CD4-positive, alpha-beta T cell (primary cell): ENCODE measurements at regions not wholly inside any gene's neighbourhood (a gene's known extent, or its start where the extent isn't known, plus 50 kb on each side); places are given as distances from the start of the nearest gene placed in this dataset.

Source experiments
- ATAC-seq: fragments of 200-7000 bp; cut with Tn5 transposase; one replicate; pipeline ENCODE4 v1.10.0; 2022; ENCODE audit warnings: mild to moderate bottlenecking; ENCODE audit not compliant: poor library complexity
- CTCF ChIA-PET: fragments of 350-600 bp; sonication (Branson Sonifier 250); formaldehyde crosslinking; loops from one replicate; lab custom pipeline; 2021; ENCODE audit warnings: antibody characterized with exemption, inconsistent platforms; lab: Charles Lee
- POLR2A ChIA-PET: fragments of 350-600 bp; sonication (Branson Sonifier 250); formaldehyde crosslinking; loops from one replicate; lab custom pipeline; 2021; ENCODE audit warnings: antibody characterized with exemption, inconsistent platforms; lab: Charles Lee
- DNase-seq, 14 experiments: peaks; one replicate each; pipeline ENCODE4 v3.0.0-alpha.2; 2013 to 2020; ENCODE audit warnings: mixed read lengths in 2 of 14
- H3K27ac ChIP-seq, 2 donors: one replicate each; pipeline versions ENCODE4 v1.5.1 to v1.7.0; 2013; ENCODE audit warnings: low read length in 2 of 2, low read depth in 1 of 2, mild to moderate bottlenecking in 1 of 2
- H3K27me3 ChIP-seq, 2 experiments: 1 replicate in 1 of 2; 2 replicates in 1 of 2; pipeline versions ENCODE4 v1.6.1 to v1.7.0; 2013; ENCODE audit warnings: low read length in 2 of 2, control low read depth in 1 of 2, mild to moderate bottlenecking in 1 of 2, moderate library complexity in 1 of 2; ENCODE audit not compliant: insufficient read depth in 2 of 2, control insufficient read depth in 1 of 2
- H3K36me3 ChIP-seq: one replicate; pipeline ENCODE4 v1.6.1; 2013; ENCODE audit warnings: low read length, control low read depth; ENCODE audit not compliant: insufficient read depth
- H3K4me1 ChIP-seq: one replicate; pipeline ENCODE4 v1.6.1; 2013; ENCODE audit warnings: low read length, control low read depth; ENCODE audit not compliant: insufficient read depth
- H3K4me3 ChIP-seq: one replicate; pipeline ENCODE4 v1.5.1; 2013; ENCODE audit warnings: mild to moderate bottlenecking, low read length, moderate library complexity
- H3K9me3 ChIP-seq, 2 experiments: 1 replicate in 1 of 2; 2 replicates in 1 of 2; pipeline versions ENCODE4 v1.6.1 to v1.7.0; 2013; ENCODE audit warnings: low read length in 2 of 2, mild to moderate bottlenecking in 2 of 2, control low read depth in 1 of 2, moderate library complexity in 1 of 2; ENCODE audit not compliant: control insufficient read depth in 1 of 2, insufficient read depth in 1 of 2
- H3K27ac Mint-ChIP-seq: one replicate; pipeline ENCODE4 v1.8.0; 2020; ENCODE audit warnings: mixed read lengths
- H3K27me3 Mint-ChIP-seq: one replicate; pipeline ENCODE4 v1.8.0; 2021; ENCODE audit warnings: mixed read lengths
- H3K36me3 Mint-ChIP-seq: one replicate; pipeline ENCODE4 v1.8.0; 2021; ENCODE audit warnings: low read depth, mixed read lengths
- H3K4me1 Mint-ChIP-seq: one replicate; pipeline ENCODE4 v1.8.0; 2021; ENCODE audit warnings: low read depth, mixed read lengths
- H3K4me3 Mint-ChIP-seq: one replicate; pipeline ENCODE4 v1.8.0; 2020; ENCODE audit warnings: mild to moderate bottlenecking, mixed read lengths
- H3K9me3 Mint-ChIP-seq: one replicate; pipeline ENCODE4 v1.8.0; 2020; ENCODE audit warnings: mixed read lengths
- CTCF ChIP-seq: fragments of 200-600 bp; IDR thresholded peaks from one replicate; pipeline ENCODE4 v1.8.0; 2022; ENCODE audit warnings: antibody characterized with exemption, mild to moderate bottlenecking
- intact Hi-C, 2 experiments: fragments of 100-400 bp; cut with DNase I in 1 of 2; cut with micrococcal nuclease in 1 of 2; formaldehyde crosslinking; loops; one replicate each; pipeline versions ENCODE4 v1.15.1 to v1.9.0; 2023 to 2025; cut with DNase I, micrococcal nuclease

- no peak overlapping the region for H3K27ac ChIP-seq
- no peaks in the 10 kb centered on the region for H3K4me1 ChIP-seq
- POLR2A ChIA-PET: no interaction called here
- CTCF ChIA-PET: no interaction called here
- Mint-ChIP-seq H3K4me3 (no peak overlapping the region), H3K27me3 (no peaks in the 10 kb centered on the region), H3K27ac (no peak overlapping the region), H3K4me1 (no peaks in the 10 kb centered on the region), H3K36me3 (no peaks in the 10 kb centered on the region), H3K9me3 (no peaks in the 10 kb centered on the region)
- TF ChIP-seq CTCF: no peak
- H3K9me3 ChIP-seq: no peaks in the 10 kb centered on the region
- intact Hi-C loops: no loop called here
- no peak for ATAC-seq
- H3K27me3 ChIP-seq: no peaks in the 10 kb centered on the region
- H3K36me3 ChIP-seq: no peaks in the 10 kb centered on the region
- H3K4me3 ChIP-seq: no peak overlapping the region
- DNase-seq: no peak
These were observed 322.3 kb upstream of the ARID1B start for GRCh38 chr6:156454867-156455266.

GRCh38 chr6:156451726-156452125 lies 325.5 kb upstream of the ARID1B start:
- H3K9me3 ChIP-seq: no peaks in the 10 kb centered on the region
- H3K27me3 Mint-ChIP-seq: no peaks in the 10 kb centered on the region
- no peaks in the 10 kb centered on the region for H3K27me3 ChIP-seq
- H3K4me1 Mint-ChIP-seq: no peaks in the 10 kb centered on the region
- ChIA-PET POLR2A (no interaction called here), CTCF (no interaction called here)
- no peak for TF ChIP-seq CTCF
- intact Hi-C loops: no loop called here
- H3K36me3 ChIP-seq: no peaks in the 10 kb centered on the region
- H3K4me3 Mint-ChIP-seq: no peak overlapping the region
- no peak for DNase-seq
- ATAC-seq: no peak
- H3K4me1 ChIP-seq: no peaks in the 10 kb centered on the region
- no peaks in the 10 kb centered on the region for H3K9me3 Mint-ChIP-seq
- H3K36me3 Mint-ChIP-seq: no peaks in the 10 kb centered on the region
- no peak overlapping the region for H3K27ac Mint-ChIP-seq
- H3K4me3 ChIP-seq: no peak overlapping the region
- H3K27ac ChIP-seq: no peak overlapping the region

GRCh38 chr6:156451088-156451487 lies 326.1 kb upstream of the ARID1B start:
- Mint-ChIP-seq H3K4me1 (no peaks in the 10 kb centered on the region), H3K36me3 (no peaks in the 10 kb centered on the region), H3K9me3 (no peaks in the 10 kb centered on the region), H3K27me3 (no peaks in the 10 kb centered on the region), H3K27ac (no peak overlapping the region), H3K4me3 (no peak overlapping the region)
- CTCF ChIA-PET: interaction anchor here (0.6 to 0.7 kb wide), 2 partner anchors 8 to 10 kb away, joined by 3 read pairs; no protein-coding TSS in a partner anchor
- no peaks in the 10 kb centered on the region for H3K4me1 ChIP-seq
- H3K4me3 ChIP-seq: no peak overlapping the region
- intact Hi-C loops: no loop called here
- H3K27me3 ChIP-seq: no peaks in the 10 kb centered on the region
- H3K27ac ChIP-seq: no peak overlapping the region
- ATAC-seq (no peak), DNase-seq (no peak)
- no peaks in the 10 kb centered on the region for H3K36me3 ChIP-seq
- H3K9me3 ChIP-seq: no peaks in the 10 kb centered on the region
- POLR2A ChIA-PET: no interaction called here
- no peak for TF ChIP-seq CTCF
